DOHH2 (cell line): ENCODE measurements at regions not wholly inside any gene's neighbourhood (a gene's known extent, or its start where the extent isn't known, plus 50 kb on each side); places are given as distances from the start of the nearest gene placed in this dataset.

Experiments used
- H3F3A ChIP-seq: fragments of 200-600 bp; sonication (generic), shearing (Covaris generic); 2 replicates; pipeline ENCODE4 v1.6.0; 2016; ENCODE audit warnings: antibody characterized with exemption, mild to moderate bottlenecking; ENCODE audit not compliant: control insufficient read depth, insufficient read depth
- H3K27ac ChIP-seq: fragments of 200-600 bp; sonication (generic); 2 replicates; pipeline ENCODE4 v1.5.1; 2014; ENCODE audit warnings: low read depth, mild to moderate bottlenecking, low read length, moderate library complexity
- H3K27me3 ChIP-seq: fragments of 200-600 bp; sonication (generic); 2 replicates; pipeline ENCODE4 v1.6.1; 2014; ENCODE audit warnings: mild to moderate bottlenecking, low read length, mixed read lengths; ENCODE audit not compliant: control insufficient read depth
- H3K36me3 ChIP-seq: fragments of 200-600 bp; sonication (generic); 2 replicates; pipeline ENCODE4 v1.6.1; 2014; ENCODE audit warnings: mild to moderate bottlenecking, low read length, moderate library complexity, mixed read lengths; ENCODE audit not compliant: control insufficient read depth
- H3K4me1 ChIP-seq: fragments of 200-600 bp; sonication (generic); 2 replicates; pipeline ENCODE4 v1.6.1; 2014; ENCODE audit warnings: mild to moderate bottlenecking, low read length, mixed read lengths; ENCODE audit not compliant: control insufficient read depth
- H3K4me2 ChIP-seq: fragments of 200-600 bp; sonication (generic); 2 replicates; pipeline ENCODE4 v1.6.0; 2014; ENCODE audit warnings: mild to moderate bottlenecking, low read length, moderate library complexity
- H3K4me3 ChIP-seq: fragments of 200-600 bp; sonication (generic); 2 replicates; pipeline ENCODE4 v1.5.1; 2014; ENCODE audit warnings: mild to moderate bottlenecking, low read length, mixed read lengths
- H3K79me2 ChIP-seq: fragments of 200-600 bp; sonication (generic); 2 replicates; pipeline ENCODE4 v1.6.1; 2014; ENCODE audit warnings: mild to moderate bottlenecking, low read length, mixed read lengths; ENCODE audit not compliant: control insufficient read depth
- H3K9me2 ChIP-seq: fragments of 200-600 bp; sonication (generic); replicated peaks from 2 replicates; pipeline ENCODE4 v1.6.1; 2014; ENCODE audit warnings: mild to moderate bottlenecking, low read length, mixed read lengths; ENCODE audit not compliant: control insufficient read depth
- H3K9me3 ChIP-seq: fragments of 200-600 bp; sonication (generic); 2 replicates; pipeline ENCODE4 v1.6.1; 2014; ENCODE audit warnings: antibody characterized with exemption, low read length, mixed read lengths; ENCODE audit not compliant: control insufficient read depth, insufficient read depth
- H4K20me1 ChIP-seq: fragments of 200-600 bp; sonication (generic); 2 replicates; pipeline ENCODE4 v1.6.0; 2014; ENCODE audit warnings: low read depth, mild to moderate bottlenecking, antibody characterized with exemption, low read length, moderate library complexity; ENCODE audit not compliant: control insufficient read depth, insufficient read depth
- CTCF ChIP-seq: fragments of 200-600 bp; sonication (generic); IDR thresholded peaks from one replicate; pipeline ENCODE4 v1.5.1; 2014; ENCODE audit warnings: antibody characterized with exemption, mild to moderate bottlenecking, low read depth, low read length; ENCODE audit not compliant: poor library complexity, severe bottlenecking
- EZH2phosphoT487 ChIP-seq: fragments of 200-600 bp; sonication (generic); IDR thresholded peaks from 2 replicates; pipeline ENCODE4 v1.6.1; 2017; ENCODE audit warnings: borderline replicate concordance, mild to moderate bottlenecking, antibody characterized with exemption, low read length, moderate library complexity, mixed read lengths

DNA sequence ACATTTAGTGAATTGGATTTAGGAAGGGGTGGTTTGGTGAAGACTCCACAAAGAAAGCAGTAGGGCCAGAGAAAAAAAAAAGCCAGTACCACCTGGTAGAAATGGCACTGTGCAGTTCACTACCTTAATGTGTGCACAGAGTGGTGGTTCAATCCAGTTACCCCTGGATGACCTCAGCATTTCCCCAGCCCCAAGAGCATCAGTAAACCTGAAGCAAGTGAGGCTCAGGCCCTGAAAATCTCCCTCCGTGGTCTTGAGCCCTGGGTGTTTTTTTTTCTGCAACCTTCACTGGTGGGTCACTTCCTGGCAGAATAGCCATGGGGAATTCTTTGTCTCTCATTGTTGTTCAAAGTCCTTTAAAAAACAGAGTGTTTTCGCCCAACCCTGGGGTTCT, 202.9 kb downstream of the GADD45G start:
- H3K9me3 ChIP-seq, result no peaks in the 10 kb centered on the region
- no peaks in the 10 kb centered on the region for H3K36me3 ChIP-seq
- H4K20me1 ChIP-seq, result no peaks in the 10 kb centered on the region
- no peak overlapping the region for H3K4me2 ChIP-seq
- H3K9me2 ChIP-seq, result no peaks in the 10 kb centered on the region
- H3F3A ChIP-seq, result no peaks in the 10 kb centered on the region
- no peaks in the 10 kb centered on the region for H3K79me2 ChIP-seq
- TF ChIP-seq CTCF (no peak), EZH2phosphoT487 (no peak)
- no peak overlapping the region for H3K4me3 ChIP-seq
- H3K4me1 ChIP-seq, result no peaks in the 10 kb centered on the region
- 0 out of 2 replicates have a peak, but pooled peaks cover 2% of the 10 kb centered on the region for H3K27me3 ChIP-seq
- no peak overlapping the region for H3K27ac ChIP-seq

DNA sequence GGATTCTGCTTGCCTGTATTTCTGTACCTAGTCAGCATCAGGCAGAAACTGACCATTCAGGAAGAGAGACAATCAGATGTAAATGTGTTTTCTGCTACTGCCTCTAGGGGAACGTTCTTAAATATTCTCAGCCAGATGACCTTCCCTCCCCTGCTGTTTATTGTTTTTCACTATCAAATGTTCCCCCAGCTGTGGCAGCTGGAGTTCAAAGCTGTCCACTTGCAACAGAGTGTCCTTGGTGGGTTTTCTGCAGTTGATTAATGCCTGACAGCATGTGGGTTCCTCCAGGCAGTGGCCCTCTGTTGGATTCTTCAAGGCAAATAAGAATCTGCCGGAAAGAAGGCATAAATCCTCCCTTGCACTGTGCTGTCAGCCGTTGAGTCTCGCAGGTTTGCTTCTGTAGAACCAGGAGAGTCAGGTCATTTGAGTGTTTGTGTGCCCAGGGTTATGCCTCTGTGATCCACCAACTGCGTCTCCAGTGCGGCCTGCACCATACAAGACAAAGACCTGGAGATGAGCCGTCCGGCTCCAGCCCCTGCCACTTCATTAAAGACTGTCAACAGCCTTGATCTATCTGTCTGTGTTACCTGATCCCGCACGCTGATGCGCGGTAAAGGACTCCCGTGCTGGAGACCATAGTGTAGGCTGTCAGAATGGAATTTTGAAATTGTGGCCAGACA, 203.4 kb downstream of the GADD45G start:
- Histone ChIP-seq H3K79me2 (no peaks in the 10 kb centered on the region), H4K20me1 (no peaks in the 10 kb centered on the region), H3K27me3 (0 out of 2 replicates have a peak, but pooled peaks cover 2% of the 10 kb centered on the region), H3K4me2 (no peak overlapping the region), H3K9me2 (no peaks in the 10 kb centered on the region), H3K9me3 (no peaks in the 10 kb centered on the region), H3K36me3 (no peaks in the 10 kb centered on the region), H3K27ac (no peak overlapping the region), H3F3A (no peaks in the 10 kb centered on the region), H3K4me1 (no peaks in the 10 kb centered on the region), H3K4me3 (no peak overlapping the region)
- TF ChIP-seq EZH2phosphoT487, result no peak
- no peak for TF ChIP-seq CTCF

DNA sequence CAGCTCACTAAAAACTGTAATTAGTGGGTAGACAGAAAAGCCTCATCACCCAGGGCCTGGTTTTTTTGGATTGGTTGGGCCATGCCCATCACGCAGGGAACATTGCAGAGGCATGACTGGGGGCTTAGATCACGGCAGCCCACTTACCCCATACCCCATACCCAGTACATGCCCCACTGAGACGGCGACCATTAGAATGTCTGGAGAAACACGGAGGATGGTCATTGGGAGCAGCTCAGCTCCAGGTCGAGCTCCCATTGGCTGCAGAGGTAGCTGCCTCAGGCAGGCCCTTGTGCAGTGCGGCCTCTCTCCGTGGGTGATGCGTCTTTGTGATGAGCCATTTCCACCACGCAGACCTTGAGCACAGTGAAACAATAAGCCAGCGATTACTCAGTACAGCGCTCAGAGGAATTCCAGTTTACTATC, 204.0 kb downstream of the GADD45G start:
- Histone ChIP-seq H3K79me2 (no peaks in the 10 kb centered on the region), H3F3A (no peaks in the 10 kb centered on the region), H3K9me2 (no peaks in the 10 kb centered on the region), H3K36me3 (no peaks in the 10 kb centered on the region), H3K27ac (no peak overlapping the region), H3K4me1 (no peaks in the 10 kb centered on the region), H3K27me3 (0 out of 2 replicates have a peak, but pooled peaks cover 2% of the 10 kb centered on the region), H4K20me1 (no peaks in the 10 kb centered on the region), H3K9me3 (no peaks in the 10 kb centered on the region), H3K4me3 (no peak overlapping the region), H3K4me2 (no peak overlapping the region)
- TF ChIP-seq EZH2phosphoT487 (no peak), CTCF (no peak)
